ENCODE measurements at regions not wholly inside any gene's neighbourhood (a gene's known extent, or its start where the extent isn't known, plus 50 kb on each side); places are given as distances from the start of the nearest gene placed in this dataset.

DNA sequence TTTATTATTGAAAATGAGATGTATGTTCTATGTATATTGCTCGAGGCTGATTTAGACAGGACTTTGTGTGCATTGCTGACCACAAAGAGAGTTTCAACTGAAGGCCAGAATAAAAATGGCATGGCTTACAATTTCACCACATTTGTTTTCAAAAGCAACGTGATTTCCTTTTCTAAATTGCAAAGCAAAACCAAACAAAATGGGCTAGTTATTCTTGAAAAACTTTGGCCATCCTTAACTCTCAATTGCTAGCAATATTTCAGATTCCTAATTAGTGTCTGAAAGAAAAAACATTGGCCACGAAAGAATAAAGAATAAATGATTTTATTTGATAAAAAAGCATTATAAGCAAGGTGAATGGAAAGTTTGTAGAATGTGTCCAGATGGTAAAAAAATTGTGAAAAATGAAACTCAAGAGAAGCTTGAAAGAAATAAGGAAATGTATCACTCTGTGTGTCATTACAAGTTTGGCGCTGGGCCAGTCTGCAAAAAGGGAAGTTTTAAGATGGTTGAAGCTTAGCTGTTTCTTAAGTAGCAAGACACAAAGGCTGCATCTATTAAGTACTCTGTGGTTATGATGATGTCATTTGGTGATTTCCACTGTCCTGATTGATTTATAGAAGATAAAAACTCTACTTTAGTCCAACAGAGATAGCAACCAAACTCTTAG lies 89.2 kb upstream of the PRLR start:
- peak; percentile 4 for DNase-seq (ENCODE audit: low spot score)

GRCh38 chr5:35317586-35317985 lies 87.3 kb upstream of the PRLR start:
- no peak for DNase-seq (ENCODE audit: low spot score)

DNA sequence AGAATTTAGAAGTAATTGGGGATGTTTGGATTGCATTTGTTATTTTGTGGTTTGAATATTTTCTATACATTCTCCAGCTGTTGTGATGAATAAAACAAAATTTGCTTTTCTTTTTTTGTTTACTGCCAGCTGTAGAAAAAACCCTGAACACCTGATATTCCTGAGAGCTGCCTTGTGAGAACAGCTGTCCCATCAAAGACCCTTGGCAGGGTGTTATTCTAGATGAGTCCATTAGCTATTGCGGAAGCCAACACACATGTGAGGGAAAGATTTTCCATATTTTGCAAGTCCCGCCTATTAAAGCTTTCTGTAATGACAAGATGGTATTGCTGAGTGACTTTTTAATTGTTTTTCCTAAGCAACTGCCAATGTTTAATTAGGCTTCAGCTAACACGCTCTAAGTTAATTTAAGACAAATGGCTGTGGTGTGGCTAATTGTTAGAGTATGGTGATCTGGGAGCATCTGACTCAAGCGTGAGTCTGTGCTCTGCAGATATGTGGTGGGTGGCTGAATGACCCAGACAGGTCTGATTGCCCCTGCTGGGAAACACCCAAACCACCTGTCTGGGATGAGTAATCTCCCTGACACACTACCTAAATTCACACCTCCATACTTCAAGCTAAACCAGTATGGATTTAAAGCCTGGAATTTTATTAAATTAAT lies 86.5 kb upstream of the PRLR start:
- no peak for DNase-seq (ENCODE audit: low spot score)

- DNase-seq (ENCODE audit: low spot score) = no peak
Measured at GRCh38 chr5:35313291-35313690, 83.0 kb upstream of the PRLR start.

DNA sequence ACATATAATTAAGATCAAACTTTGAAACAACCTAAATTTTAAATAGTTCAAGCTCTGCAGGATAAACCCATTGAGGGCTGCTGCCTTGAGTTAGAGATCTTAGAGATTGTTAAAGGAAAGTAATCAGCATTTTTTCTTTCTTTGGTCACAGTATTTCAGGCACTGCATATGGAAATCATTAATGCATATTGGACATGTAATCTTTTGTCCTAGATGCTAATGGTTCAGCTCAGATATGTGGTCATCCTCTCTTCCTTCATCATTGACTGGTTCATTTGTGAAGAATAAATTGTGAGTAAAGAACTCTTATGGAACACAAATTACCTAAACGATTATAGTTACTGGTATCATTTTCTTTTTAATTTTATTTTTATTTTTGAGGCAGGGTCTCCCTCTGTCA lies 82.0 kb upstream of the PRLR start:
- no peak for DNase-seq (ENCODE audit: low spot score)

DNA sequence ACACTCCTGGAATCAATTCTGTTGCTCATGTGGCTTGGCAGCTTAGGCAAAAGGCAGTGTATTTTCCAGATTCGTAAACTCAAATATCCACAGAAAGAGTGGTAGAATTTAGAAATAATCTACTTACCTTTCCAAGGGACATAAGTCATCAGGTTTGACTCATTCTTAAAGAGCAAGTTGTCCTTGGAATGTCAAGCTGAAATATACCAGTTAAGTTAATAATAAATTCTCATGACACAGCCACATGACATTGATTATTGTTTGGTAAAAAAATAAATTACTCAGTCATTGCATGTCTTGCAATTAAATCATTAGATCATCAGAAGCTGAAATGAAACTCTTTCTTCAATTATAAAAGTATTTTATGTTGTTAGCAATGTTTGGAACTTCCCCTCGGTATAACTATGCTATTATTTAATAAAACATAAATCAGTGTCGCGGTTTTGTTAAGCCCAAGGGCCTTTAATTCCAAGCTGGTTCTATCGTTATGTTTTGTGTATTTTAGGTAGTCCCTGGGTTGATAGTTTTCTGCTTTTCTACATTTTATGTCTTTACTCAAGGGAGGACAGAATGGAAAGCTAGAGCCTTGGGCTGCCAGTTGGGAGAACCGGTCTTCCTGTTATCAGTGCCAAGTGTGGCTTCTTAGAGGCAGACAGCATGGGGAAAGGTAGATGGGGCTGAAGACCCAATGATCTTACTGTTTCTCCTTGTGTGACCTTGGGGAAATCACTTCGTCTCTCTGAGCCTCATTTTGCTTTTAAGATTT lies 79.3 kb upstream of the PRLR start:
- DNase-seq (ENCODE audit: low spot score) = no peak

GRCh38 chr5:35308421-35308820 lies 78.1 kb upstream of the PRLR start:
- no peak for DNase-seq (ENCODE audit: low spot score)

DNA sequence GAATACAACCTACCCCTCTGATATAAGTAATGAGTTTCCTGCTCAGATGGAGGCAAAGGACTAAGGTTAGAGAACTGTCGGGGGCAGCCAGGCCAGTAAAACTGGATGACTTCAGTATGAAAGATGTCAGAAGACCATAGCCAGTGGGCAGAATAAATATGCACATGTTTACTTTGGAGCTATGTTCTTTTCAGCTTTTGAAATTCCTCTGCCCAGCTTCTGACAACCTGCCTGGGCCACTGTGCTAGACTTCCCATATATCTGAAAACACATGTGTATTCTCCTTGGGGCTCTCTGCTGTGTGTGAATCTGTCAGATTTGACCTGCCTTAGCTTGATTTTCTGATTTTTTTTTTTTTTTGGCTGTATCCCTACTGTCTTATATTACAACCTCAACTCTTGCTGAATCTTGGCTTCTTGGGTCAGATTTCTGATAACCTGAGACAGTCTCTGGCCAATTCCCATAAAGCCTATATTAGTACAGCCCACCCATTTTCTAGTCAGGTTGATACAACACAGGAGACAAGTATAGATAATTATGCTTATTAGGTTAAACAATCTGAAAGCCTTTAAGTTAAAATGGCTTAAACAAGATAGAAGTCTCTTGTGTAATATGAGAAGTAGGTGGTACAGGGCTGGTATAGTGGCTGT lies 76.6 kb upstream of the PRLR start:
- DNase-seq (ENCODE audit: low spot score) = no peak

DNA sequence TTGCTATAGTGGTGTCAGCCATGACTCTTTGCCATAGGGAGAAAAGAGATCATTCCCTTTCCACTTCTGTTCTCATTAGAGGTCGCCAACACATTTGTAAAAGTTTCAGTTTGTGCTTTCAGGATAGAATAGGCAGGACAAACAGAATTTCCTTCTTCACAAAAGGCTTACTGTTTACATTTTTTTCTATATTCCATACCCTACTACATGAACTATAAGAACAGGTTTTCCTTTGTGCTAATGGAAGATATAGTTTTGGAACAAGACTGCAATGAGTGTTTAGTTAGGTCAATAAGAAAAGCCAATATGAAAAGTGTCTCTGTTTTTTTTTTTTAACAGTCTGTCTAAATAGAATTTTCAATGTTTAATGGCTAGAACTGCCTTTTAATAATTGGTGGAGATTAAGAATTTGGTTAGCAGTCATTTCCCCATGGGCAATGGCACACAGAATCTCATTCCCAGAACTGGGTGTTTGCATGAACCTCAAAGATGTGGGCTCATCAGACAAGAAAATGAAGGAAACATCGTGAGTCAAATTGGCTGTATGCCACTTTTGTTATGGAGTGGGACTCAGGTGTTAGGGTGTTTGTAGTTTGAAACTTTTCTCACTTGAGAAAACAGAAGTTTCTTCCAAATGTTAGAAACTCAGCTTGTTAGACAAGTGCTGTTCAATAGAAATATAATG lies 75.2 kb upstream of the PRLR start:
- DNase-seq (ENCODE audit: low spot score) = no peak

DNA sequence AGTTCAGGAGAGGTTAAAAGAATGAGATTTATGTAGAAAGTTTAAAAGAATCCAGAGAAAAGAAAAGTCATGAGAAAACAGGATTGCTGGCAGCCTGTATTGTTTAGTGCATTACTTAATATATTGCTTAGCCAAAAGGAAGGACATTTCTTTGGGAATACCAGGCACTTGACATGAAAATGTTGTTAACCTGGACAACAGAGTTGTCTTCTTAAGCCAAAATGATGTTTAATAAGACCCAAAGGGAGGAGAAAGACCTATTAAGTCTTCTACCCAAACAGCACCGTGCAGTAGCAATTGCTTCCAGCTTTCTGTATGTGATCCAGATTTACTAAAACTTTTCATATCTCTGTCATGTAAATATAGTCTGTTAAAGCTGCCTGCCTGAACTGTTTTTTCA lies 74.0 kb upstream of the PRLR start:
- DNase-seq (ENCODE audit: low spot score) = no peak

DNA sequence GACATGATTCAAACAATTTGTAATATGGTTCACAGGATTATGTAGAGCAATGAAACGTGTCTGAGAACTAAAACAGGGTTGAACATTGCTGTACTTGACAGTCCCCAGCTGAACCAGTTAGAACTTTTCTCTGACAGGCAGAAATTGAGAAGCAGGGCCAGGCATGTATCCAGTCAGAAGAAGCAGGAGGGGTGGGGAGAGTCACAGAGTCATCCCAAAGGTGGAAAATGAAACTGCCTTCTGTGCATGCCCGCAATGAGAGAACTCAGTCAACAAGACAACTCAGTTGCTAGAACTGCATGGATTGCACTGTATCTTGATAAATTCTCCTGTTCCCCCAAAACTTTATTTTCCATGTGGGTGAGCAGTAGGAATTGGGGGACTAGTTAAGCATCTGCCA lies 72.9 kb upstream of the PRLR start:
- no peak for DNase-seq (ENCODE audit: low spot score)

DNA sequence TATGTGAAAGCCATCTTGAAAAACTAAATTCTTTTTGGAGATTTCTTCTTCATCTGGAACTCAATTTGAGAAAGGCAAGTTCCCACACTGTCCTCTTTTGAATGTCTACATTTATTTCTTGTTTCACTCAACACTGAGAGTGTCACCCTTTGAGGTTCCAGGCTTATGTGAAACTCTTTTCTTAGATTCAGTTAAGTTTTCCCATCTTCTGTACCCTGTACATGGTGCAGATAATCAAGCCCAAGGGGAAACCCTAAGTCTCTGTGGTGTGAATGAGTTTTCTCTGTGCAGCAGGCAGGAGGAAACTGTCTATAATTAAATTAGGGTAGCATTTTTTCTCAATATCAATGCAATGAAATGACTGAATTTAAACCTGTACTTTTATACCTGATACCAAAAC lies 72.3 kb upstream of the PRLR start:
- DNase-seq (ENCODE audit: low spot score) = no peak

DNA sequence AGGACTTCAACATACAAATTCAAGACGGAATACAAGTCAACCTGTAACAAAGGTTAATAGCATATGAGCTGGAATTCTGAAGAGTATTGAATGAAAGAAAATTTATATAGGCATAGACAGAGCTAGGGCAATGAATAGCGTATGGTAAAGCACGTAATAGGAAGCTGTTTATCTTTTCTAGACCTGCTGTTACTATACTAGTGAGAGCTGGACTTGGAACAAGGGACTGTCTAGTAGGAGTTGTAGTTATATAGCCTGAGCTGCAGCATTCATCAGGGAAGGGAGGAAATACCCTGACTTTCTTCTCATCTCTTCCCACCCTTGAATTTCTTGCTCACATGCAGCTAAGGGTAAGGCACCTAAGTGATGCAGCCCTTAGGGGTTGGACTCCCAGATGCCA lies 67.5 kb upstream of the PRLR start:
- DNase-seq (ENCODE audit: low spot score) = no peak

GRCh38 chr5:35294976-35295375 lies 64.7 kb upstream of the PRLR start:
- DNase-seq (ENCODE audit: low spot score) = no peak

- no peak for DNase-seq (ENCODE audit: low spot score)
Measured at GRCh38 chr5:35294017-35294416, 63.7 kb upstream of the PRLR start.

- DNase-seq (ENCODE audit: low spot score) = no peak
Measured at GRCh38 chr5:35285435-35285834, 55.1 kb upstream of the PRLR start.

DNA sequence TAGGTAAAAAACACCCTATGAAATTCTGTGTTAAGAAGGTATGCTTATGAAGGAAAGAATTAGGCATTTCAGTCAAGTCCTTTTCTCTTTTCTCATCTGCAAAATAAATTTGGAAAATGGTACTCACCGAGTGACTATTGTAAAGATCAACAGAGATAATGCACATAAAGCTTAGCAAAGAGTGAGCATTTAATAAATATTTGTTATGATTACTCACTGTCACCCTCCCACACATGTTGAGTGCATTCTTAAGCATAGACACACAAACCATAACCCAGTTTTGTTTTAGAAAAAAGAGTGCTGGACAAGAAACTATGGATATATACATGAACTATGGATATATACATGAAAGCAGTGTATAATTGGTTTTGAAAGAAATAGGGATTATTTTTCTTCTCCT lies 54.7 kb upstream of the PRLR start:
- DNase-seq (ENCODE audit: low spot score) = no peak

DNA sequence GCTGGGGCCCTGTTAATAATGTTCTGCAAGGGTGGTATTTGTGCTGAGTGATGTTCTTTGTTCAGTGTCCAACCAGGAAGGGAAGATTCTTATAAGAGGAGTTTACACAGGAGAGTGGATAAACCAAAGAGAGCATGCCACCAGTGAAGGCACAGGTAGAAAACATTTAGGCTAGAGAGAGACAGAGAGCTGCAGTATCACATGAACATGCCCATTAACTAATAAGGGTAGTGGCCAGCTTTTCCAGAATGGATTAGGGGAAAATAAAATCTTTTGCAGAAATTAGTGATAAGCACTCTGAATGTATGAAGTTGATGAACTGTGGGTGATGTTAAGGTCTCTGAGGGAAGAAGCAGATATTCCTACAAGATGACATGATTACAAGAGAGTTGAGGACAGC lies 54.1 kb upstream of the PRLR start:
- DNase-seq (ENCODE audit: low spot score) = no peak

- no peak for DNase-seq (ENCODE audit: low spot score)
Measured at GRCh38 chr5:35282810-35283209, 52.5 kb upstream of the PRLR start.

DNA sequence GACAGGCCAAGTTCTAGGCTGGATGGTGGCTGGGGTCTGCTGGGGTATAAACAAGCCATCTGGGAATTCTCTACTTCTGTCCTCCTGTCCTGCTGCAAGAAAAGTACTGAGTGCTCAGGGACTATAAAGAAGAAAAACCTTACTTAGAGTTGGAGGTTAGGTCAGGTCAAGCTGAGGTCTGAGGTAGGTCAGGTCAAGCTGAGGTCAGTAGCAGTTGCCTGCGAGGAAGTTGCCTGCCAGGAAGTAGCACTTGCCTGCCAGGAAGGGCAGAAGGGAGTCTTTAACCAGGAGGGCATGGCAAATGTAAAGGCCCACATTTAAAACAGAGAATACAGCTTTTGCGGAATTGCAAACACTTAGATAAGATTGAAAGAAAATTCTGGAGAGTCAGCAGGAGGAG lies 51.3 kb upstream of the PRLR start:
- no peak for DNase-seq (ENCODE audit: low spot score)

Measured in CD4-positive, alpha-beta T cell treated with Interleukin-2 at 100 ng/mL for 4 hours (primary cell).